Esophagus mucosa (tissue), 1 donor: ENCODE measurements at regions not wholly inside any gene's neighbourhood (a gene's known extent, or its start where the extent isn't known, plus 50 kb on each side); places are given as distances from the start of the nearest gene placed in this dataset.

Source experiments
- ATAC-seq: fragments of 200-7000 bp; cut with Tn5 transposase; one replicate; pipeline ENCODE4 v1.9.1; 2020
- donor health status: DM: yes; HTN: yes; CAD: no.

DNA sequence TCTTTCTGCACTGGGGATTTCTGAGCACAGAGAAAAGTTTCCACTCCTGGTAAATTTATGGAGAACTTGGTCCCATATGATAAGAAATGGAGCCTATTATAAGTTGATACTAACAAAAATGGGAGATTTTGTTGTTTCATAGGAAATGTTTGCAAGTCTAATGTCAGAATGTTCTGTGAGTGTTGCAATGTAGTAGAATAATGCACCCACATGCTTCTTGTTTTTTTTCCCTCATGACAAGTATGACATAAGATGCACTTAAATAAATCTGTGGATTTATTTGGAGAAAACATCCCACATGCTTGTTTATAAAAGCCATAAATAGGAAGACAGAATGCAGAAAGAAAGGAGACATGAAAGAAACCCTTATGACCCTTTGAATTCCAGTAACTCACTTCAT, 50.8 kb upstream of the KCNJ6 start:
- no peak for ATAC-seq

DNA sequence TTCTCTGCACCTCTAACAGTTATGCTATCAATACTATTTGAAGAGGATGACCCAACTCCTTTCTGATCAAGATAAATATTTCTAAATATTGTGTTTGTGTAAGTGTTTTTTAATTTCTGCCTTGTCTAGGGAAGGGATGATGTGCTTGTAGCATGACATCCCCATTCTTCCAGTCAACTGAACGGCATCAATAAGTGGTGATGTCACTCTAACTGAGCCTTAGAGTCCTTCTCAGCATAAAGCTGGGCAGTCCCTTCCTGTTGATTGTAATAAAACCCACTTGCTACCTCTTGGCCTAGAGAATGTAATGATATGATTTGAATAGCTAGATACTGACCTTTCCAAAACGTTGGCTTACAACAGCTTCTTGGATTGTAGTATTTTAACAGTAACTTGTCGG, 52.5 kb upstream of the KCNJ6 start:
- ATAC-seq, result no peak

DNA sequence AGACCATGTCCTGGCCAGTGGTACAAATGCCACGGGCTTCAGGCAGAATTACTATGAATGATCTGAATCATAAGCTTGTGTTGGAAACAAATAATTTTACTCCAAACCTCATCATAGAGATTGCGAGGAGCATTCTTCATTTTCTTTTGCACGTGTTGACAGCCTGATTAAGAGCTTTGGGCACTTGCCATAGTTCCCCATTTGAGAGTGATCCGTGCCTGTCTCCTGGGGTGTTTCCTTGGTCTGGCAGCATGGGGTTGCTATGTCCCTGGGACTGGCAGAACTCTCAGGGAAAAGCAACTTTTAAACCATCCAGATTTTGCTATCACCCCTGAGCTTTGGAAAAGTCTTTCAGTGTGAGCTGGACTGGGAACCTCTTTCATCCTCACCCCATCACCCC, 54.3 kb upstream of the KCNJ6 start:
- ATAC-seq, result no peak

DNA sequence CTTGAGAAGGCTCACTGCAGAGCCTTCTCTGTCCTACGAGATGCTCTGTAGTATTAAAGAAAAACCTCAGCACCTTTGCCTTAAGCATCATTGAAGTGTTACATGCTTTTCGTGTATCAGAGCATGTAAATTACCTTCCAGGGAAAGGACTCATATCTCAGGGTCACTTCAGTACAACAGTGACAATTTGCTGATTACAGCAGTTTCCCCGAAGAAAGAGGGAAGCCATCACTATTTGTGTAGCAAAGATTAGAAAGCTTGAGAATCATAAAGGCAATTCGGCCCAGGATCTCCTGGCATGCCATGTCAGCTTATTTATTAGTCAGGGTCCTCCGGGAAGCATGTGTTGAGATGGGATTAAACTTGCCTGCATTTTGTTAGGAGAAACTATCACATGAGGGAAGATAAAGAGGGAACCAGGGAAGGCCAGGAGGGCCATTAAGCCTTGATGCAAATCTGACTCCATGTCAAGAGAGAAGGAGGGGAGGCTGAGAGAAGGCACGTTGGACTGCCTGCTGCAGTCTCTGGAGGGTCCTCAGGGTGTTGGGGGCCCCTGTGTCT, 55.2 kb upstream of the KCNJ6 start:
- ATAC-seq, result no peak

DNA sequence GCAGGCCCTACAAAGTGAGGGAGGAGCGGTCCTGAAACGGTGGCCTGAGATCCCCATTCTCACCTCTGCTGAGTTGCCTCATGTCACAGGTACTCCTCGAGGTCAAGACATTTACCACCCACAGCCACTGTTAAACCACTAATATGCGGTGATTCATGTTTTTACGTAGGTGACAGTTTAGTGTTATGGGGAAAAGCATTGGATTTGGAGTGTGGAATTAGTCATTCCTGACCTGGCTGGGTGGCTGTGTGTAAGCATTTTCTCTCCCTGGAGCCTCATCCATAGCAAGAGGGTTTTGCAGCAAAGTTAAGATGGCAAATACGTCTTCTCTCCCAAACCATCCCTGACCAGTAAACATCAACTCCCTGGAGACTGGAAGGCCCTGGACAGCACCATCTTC, 57.8 kb upstream of the KCNJ6 start:
- ATAC-seq, result no peak

DNA sequence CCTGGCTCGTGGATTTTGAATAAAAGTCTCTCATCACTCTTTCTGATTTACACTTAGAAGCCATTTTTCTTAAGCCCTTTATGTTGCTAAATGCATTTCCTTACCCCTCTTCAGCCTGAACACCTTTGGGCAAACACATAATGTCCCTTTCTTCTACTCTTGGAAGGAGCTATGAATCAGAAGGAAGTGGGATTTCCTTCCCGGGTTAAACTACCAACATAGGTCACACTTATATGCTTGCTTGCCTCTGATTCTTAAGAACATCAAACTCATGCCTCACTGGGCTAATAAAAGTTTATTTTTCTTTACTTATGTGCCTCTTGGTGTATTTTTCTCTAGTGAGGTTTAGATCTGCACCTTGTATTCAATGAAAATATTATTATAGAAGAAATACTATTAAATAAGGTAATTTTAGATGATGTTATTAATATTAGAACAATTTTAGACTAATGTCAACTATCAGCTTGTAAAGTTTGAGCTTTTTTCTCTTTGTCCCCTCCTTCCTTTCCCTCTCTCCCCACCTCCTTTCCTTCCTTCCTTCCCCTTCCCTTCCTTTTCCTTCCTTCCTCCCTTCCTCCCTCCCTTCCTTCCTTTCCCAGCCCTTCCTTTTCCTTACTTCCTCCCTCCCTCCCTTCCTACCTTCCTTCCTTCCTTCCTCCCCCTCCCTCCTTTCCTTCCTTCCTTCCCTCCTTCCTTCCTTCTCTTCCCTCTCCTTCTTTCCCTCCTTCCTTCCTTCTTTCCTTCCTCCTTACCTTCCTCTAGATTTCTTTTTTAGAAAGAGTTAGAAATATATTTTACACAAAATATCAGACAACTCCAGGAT, 66.5 kb upstream of the KCNJ6 start:
- no peak for ATAC-seq

DNA sequence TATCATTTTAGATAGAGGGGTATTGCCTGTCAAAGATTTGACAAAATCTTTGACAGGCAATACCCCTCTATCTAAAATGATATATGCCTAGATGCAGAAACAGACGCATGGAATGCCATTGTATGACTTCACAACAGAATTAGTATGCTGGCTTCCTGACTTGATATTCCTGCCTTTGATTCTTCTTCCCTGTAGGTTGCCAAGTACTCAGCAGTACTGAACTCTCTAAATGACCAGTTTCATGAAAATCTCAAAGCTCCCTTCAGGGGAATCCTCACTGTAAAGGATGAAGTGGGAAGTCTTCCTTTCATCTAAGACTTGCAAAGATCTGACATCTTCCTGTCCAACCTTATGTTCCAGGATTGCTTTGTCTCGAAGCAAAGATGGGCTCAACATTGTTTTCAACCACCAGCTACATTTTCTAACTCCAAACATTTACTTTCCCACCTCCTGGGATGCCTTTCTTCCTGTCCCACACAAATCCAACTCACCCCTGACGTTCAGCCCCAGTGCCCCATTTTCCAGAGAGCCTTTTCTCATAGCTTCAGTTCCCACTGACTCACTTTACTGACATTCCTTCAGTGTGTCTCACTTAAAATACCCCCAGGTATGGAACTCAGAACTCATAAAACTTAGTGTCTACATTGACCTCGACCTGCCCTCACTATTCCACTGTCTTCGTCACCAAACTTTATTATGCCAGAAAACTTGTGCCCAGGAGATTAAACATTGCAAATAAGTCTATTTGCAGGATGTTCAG, 67.3 kb upstream of the KCNJ6 start:
- no peak for ATAC-seq

DNA sequence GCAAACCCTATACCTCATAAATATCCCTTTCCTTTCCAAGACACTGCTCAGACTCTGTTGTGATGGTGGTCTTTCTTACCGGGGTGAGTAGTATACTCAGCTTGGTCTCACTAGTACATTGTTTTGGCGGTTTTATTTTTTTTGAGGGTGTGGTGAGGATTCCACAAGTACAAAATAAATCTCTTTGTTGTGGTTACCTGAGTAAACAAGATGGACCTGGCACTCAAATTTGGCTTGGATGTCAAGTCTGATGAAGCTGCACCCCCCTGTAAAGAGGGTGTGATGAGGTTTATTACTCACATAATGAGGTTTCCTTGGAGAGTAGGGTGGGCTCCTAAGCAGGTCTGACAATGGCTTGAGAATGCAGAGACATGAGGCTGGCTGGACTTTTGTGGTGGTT, 68.2 kb upstream of the KCNJ6 start:
- ATAC-seq, result no peak

DNA sequence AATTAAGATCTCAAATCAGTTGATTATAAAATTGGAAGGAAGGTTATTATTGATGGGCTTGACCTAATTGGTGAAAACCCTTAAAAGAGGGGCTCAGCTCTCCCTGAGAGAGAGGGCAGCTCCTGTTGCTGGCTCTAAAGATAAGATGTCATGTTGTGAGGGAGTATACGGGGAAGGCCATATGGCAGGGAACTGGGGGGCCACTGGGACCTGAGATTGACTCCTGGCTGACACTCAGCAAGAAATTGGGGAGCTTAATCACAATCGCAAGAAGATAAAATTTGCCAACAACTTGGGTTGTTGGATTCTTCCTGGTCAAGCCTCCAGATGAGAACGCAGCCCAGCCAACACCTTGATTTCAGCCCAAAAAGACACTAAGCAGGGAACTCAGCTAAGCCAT, 69.7 kb upstream of the KCNJ6 start:
- no peak for ATAC-seq

DNA sequence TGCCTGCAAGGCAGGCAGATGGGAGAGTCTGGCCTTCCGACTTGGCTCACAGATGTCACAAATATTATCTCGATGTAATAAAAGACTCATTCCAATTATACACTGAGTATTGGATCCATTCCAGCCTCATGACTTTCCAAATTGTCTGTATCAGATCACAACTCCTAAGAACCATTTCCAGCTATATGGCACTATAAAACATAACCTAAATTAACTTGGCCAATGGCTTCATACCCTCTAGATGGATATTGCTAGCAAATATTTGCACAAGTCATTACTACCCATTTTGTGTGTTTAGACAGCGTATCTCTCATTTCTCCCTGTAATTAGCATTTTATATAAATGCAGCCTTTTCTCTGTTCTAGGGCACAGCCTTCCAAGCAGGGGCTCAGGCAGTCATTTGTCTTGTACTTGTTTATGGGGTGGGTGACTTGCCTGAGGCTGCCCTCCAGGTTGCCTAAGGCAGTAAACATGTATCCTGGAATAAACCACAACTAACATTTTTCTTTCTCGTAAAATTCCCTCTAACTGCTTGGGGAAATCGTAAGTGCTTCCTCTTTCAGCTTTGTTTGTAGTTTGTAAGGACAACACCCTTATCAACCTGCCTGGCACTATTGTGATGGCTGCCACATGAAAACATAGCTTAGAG, 70.6 kb upstream of the KCNJ6 start:
- no peak for ATAC-seq

DNA sequence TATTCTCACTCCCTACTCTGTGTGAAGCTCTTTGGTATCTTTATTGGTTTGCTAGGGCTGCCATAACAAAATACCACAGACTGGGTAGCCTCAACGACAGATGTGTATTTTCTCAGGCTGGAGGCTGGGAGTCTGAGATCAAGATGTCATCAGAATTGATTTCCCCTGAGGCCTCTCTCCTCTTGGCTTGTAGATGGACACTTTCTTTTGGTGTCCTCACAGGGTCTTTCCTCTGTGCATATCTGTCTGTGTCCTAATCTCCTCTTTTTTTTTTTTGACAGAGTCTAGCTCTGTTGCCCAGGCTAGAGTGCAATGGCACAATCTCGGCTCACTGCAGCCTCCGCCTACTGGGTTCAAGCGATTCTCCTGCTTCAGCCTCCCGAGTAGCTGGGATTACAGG, 71.4 kb upstream of the KCNJ6 start:
- ATAC-seq, result no peak

DNA sequence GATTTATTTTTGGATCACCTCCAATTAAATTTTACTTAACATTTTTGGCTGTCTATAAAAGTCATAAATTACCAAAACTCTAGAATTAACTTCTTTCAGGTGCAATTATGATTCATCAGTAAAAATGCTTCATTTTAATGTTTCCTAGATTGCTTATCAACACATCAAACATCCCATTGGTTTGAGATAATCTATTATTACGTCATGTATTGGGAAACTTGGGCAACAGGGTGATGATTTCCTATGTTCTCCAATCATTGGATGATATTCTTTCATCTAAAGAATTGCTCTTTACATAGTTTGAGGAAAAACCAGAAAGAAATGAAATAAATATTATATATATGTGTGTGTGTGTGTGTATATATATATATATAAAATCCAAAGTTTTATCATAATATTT, 76.8 kb upstream of the KCNJ6 start:
- no peak for ATAC-seq

DNA sequence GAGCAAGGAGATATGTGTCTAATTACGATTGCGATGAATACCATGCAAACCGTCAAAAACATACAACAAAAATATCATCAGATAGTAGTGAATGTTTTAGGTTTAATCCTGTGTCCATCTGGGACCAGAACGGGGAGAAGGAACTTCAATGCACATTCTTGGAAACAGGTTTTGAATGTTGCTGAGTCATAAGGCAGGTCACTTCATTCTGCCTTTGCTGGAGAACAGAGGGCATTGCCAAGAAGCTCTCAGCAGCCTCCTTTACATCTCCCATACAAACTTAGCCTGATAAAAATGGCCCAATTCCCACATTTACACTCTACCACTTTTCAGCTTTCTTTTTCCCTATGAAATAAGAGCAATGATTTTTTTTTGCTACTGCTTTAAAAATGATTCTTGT, 78.0 kb upstream of the KCNJ6 start:
- ATAC-seq, result no peak

DNA sequence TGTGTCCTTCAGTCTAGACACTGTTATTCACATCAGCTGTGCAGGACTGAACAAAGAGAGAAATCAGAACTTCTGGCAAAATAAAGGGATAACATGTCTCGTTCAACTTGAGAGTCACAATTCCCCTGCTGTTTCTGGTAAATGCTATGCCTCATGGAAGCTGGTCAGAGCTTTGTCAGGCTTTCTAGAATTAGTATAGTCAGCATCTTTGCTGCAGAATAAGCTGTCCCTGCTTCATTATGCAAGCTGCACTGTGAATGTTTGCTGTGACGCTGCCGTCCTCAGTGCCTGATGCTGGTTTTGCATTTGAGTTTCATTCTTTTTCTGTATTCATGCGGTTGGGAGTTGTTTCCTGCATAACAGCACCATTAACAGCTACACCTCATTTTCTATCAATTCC, 96.4 kb upstream of the KCNJ6 start:
- no peak for ATAC-seq

DNA sequence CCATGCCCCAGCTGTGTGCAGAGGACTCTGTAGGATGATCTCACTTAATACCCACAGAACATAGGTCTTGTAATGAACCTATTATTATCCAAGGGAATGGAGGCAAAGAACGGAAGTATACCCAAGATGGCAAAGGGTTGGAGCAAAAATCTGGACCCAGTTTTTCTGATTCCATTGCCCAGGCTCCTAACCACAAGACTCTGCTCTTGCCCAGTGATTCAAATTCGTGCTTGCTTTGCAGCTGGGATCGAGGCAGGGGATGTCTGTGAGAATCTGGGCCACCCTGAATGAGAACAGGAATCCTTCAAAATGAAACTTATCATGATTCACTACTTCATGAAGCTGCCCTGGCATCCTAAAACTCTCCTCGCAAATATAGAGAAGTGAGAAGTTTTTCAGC, 97.5 kb upstream of the KCNJ6 start:
- ATAC-seq, result no peak

DNA sequence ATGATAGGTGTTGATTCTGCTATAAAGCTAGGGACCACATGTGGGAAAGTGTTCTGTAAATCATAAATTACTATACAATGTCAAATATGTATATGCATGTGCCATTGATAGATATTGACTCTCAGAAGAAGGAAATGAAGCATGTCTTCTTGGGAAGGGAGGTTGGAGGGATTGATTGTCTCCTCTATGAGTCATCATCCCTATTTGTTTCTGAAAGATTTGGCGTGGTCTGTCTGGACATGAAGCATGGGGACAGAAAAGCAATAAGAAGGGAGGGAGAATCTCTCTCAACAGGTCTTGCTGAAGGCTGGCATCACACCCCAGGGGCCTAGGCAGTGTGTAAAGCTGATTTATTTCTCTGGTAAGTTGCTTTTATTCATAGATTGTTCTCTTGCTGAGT, 98.0 kb upstream of the KCNJ6 start:
- ATAC-seq, result no peak

DNA sequence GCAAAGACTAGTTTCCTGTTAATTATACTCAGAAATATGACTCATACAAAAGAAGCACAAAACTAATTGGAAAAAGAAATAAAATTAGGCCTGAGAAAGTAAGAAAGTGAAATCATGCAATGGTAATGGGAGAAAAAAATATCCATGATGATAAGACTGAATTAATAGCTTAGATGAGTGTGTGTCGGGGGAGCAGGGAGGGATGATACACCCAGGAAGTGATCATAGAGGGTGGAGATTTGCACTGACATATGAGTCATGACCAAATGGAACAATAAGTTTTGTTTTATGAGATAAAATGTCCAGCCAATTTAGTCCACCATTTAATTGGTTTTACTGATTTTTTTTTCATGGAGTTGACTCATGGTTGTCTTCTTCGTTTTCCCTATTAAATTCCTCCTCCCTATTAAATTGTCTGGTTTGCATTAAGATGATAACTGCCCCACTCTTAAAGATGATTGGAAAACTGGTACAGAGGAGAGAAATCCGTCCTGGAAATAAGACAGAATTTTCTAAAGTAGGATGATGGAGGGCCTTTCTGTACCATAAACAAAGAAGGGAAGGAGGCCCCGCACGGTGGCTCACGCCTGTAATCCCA, 111.7 kb upstream of the KCNJ6 start:
- ATAC-seq, result no peak

DNA sequence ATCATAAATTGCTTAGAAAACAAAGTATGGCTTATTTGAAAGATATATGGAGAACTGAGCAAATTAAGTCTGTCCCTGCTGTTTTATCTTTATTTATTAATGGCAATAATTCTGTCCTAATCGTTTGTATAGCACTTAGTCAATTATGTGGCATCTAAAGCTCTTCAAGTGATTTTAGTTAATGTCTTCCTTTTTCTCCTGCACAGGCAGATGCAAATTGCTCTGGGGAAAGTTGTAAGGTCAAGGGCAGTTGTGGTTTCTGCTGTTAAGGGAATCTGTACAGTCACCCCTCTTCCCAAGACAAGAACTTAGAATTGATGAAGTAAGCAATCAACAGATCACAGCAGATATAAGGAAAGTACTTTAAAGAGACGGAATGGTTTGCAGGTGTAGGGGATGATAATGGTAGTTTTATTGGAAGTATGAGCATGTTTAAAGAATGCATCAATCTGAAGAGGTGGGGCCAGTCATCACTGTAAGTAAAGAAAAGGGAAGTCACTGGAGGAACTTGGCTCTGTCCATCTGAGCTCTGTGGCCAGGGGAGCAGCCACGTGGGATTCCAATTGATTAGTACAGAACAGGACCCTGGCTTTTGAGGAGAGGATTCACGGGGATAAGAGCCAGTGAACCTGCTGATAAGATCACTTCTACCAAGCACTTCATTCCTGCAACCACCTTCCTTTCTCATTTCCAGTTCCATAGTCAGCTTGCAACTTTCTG, 116.0 kb upstream of the KCNJ6 start:
- no peak for ATAC-seq

DNA sequence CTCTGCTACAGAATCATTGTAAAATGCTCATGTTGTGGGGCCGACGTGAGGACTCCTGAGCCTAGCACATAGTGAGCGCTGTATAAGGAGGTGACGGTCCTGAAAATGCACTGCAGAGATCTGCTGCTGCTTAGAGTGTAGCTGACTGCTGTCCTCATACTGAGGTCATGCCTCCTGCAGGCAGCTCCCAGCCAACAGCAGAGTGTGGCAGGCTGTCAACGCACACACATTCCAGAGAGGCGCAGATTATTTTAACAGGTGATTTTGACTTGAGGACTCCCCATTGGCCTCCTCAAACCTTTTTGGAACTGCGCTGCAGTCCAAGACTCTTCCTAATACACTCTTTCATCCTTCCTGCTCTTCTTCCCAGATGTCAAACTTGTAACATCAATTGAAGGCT, 119.8 kb upstream of the KCNJ6 start:
- ATAC-seq, result no peak

DNA sequence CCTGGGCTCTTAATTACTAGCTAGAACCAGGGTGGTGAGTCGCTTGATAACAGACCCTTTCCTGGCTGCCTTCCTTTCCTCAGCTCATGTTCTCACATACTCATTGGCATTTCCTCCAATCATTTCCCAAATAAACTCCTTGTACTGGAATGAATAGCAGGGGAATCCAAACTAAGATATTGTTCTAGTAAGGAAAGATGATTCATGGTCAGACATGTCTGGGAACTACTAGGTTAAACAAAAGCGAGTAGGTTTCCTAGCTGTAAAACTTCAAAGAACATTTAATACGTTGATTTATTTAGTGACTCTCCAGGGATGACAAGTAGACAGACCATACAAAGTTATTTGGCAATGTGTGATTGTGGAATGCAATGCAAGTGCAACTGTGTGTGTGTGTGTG, 121.2 kb upstream of the KCNJ6 start:
- peak; percentile 58 for ATAC-seq

DNA sequence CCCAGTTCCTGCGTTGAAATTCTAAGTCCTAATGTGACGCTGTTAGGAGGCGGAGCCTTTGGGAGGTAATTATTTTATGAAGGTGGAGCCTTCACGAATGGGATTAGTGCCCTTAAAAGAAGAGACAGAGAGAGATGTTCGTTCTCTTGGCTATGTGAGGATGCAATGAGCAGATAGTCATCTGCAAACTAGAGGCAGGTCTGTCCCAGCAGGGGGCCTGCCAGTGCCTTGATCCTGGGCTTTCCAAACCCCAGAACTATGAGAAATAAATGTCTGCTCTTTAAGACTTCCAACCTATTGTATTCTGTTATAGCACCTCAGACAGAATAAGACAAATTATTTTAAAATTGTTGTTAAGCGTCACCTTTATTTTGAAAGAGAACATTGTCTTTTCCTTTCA, 123.1 kb upstream of the KCNJ6 start:
- no peak for ATAC-seq

DNA sequence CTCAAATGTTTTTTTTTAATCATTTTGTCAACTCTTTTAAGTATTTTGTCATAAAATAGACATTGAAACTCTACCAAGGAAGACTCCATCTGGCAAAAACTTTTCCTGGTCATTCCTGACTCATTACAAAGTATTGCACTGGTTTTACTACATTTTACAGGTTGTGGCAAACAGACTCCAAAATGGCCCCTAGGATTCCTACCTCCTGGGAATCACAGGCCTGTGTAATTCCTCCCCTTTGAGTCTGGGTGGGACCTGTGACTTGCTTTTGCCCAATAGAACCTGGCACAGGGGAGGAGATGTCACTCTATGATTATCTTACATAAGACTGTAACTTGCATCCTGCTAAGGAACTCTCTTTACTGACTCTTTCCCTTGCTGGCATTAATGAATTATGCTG, 123.6 kb upstream of the KCNJ6 start:
- no peak for ATAC-seq

DNA sequence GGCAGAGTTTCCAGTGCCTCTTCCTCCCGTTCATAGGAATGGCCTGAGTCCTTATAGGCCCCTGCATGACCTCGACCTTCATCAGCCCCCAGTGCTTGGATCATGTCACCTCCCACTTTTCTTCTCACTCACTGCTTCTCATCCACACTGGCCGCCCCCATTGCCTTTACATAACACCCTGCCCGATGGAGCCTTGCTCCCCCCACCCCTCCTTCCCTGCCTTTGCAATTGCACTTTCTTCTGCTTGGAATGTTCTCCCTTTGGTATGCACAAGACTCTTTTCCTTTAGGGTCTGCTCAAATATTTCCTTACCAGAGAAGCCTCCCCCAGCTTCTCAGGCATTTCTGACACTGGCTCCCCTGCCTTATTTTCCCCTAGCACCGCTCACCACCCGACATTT, 125.2 kb upstream of the KCNJ6 start:
- ATAC-seq, result no peak
